ENCODE measurements at regions not wholly inside any gene's neighbourhood (a gene's known extent, or its start where the extent isn't known, plus 50 kb on each side); places are given as distances from the start of the nearest gene placed in this dataset.
"Not testable (repeated sequence)": the region's sequence is repeated elsewhere in the genome, so short reads cannot be mapped to it uniquely, and the experiment has no call there.

DNA sequence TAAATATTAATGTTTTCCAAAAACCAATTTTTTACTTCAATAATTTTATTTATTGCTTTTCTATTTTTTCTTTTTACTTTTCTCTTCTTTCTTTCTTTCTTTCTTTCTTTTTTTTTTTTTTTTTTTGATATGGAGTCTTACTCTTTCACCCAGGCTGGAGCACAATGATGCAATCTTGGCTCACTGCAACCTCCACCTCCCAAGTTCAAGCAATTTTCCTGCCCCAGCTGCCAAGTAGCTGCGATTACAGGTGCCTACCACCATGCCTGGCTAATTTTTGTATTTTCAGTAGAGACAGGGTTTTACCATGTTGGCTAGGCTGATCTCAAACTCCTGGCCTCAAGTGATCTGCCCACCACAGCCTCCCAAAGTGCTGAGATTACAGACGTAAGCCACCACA lies 63.9 kb downstream of the MSTN start:
- TF ChIP-seq, protein P1, sequence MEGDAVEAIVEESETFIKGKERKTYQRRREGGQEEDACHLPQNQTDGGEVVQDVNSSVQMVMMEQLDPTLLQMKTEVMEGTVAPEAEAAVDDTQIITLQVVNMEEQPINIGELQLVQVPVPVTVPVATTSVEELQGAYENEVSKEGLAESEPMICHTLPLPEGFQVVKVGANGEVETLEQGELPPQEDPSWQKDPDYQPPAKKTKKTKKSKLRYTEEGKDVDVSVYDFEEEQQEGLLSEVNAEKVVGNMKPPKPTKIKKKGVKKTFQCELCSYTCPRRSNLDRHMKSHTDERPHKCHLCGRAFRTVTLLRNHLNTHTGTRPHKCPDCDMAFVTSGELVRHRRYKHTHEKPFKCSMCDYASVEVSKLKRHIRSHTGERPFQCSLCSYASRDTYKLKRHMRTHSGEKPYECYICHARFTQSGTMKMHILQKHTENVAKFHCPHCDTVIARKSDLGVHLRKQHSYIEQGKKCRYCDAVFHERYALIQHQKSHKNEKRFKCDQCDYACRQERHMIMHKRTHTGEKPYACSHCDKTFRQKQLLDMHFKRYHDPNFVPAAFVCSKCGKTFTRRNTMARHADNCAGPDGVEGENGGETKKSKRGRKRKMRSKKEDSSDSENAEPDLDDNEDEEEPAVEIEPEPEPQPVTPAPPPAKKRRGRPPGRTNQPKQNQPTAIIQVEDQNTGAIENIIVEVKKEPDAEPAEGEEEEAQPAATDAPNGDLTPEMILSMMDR (IDR thresholded peaks at IDR 0.05; ENCODE audit: insufficient read depth, low read length): not testable (repeated sequence)
- not testable (repeated sequence) for TF ChIP-seq POLR2AphosphoS5 (IDR thresholded peaks at IDR 0.05; ENCODE audit: low read depth); SPI1 (IDR thresholded peaks at IDR 0.05; ENCODE audit: borderline replicate concordance, low read depth); GABPA (IDR thresholded peaks at IDR 0.05; ENCODE audit: low read depth)
- TF ChIP-seq, protein P2, sequence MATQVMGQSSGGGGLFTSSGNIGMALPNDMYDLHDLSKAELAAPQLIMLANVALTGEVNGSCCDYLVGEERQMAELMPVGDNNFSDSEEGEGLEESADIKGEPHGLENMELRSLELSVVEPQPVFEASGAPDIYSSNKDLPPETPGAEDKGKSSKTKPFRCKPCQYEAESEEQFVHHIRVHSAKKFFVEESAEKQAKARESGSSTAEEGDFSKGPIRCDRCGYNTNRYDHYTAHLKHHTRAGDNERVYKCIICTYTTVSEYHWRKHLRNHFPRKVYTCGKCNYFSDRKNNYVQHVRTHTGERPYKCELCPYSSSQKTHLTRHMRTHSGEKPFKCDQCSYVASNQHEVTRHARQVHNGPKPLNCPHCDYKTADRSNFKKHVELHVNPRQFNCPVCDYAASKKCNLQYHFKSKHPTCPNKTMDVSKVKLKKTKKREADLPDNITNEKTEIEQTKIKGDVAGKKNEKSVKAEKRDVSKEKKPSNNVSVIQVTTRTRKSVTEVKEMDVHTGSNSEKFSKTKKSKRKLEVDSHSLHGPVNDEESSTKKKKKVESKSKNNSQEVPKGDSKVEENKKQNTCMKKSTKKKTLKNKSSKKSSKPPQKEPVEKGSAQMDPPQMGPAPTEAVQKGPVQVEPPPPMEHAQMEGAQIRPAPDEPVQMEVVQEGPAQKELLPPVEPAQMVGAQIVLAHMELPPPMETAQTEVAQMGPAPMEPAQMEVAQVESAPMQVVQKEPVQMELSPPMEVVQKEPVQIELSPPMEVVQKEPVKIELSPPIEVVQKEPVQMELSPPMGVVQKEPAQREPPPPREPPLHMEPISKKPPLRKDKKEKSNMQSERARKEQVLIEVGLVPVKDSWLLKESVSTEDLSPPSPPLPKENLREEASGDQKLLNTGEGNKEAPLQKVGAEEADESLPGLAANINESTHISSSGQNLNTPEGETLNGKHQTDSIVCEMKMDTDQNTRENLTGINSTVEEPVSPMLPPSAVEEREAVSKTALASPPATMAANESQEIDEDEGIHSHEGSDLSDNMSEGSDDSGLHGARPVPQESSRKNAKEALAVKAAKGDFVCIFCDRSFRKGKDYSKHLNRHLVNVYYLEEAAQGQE (IDR thresholded peaks at IDR 0.05; ENCODE audit: insufficient replicate concordance, low read depth): not testable (repeated sequence)

Data from HL-60 (cell line).